ENCODE measurements at regions not wholly inside any gene's neighbourhood (a gene's known extent, or its start where the extent isn't known, plus 50 kb on each side); places are given as distances from the start of the nearest gene placed in this dataset.

GRCh38 chr12:46908236-46908935 lies 82.6 kb upstream of the SLC38A4 start:
- intact Hi-C loops (cut with DNase I): no loop called here
- no peak for ATAC-seq
- DNase-seq: no peak

GRCh38 chr12:46908936-46909635 lies 83.3 kb upstream of the SLC38A4 start:
- intact Hi-C loops (cut with DNase I): no loop called here
- ATAC-seq: no peak
- DNase-seq: no peak

DNA sequence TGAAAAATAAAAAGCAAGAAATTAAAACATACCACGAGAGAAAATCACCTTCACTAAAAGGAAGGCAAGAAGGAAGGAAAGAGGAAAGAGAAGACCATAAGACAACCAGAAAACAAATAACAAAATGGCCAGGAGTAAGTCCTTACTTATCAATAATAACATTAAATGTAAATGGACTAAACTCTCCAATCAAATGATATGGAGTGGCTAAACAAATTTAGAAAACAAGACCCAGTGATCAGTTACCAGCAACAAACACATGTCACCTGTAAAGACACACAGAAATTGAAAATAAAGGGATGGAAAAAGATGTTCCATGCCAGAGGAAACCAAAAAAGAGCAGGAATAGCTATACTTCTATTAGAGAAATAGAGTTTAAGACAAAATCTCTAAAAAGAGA lies 85.0 kb upstream of the SLC38A4 start:
- DNase-seq: no peak
- ATAC-seq: no peak
- intact Hi-C loops (cut with DNase I): no loop called here

DNA sequence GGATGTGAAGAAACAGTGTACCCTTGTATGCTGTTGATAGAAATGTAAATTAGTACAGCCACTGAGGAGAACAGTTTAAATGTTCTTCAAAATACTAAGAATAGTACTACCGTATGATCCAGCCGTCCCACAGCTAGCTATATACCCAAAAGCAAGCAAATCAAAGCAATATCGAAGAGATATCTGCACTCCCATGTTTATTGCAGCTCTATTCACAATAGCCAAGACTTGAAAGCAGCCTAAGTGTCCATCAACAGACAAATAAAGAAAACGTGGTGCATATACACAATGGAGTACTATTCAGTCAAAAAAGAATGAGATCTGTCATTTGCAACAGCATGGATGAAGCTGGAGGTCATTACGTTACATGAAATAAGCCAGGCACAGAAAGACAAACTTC lies 88.5 kb upstream of the SLC38A4 start:
- no peak for ATAC-seq
- intact Hi-C loops (cut with DNase I): no loop called here
- DNase-seq: no peak

DNA sequence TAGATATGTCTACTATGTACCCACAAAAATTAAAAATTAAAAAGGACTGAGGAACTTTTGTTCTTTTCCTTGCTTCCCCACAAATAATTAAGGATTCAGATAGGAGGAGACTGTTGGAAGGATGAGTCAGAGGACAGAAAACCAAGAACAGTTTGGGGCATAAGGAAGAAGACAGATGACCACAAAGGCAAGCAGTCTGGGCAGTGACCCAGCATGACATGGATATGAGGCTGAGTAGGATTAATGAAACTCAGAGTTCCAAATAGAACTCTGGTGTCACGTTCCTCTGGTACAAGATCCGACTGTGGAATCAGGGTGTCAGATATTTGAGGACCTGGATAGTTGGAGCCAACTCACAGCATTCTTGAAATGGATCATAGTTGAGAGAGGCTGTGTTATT lies 89.3 kb upstream of the SLC38A4 start:
- intact Hi-C loops (cut with DNase I): no loop called here
- peak; percentile 76 to 94 for ATAC-seq

GRCh38 chr12:46915836-46916235 lies 90.0 kb upstream of the SLC38A4 start:
- ATAC-seq: no peak
- no peak for DNase-seq
- intact Hi-C loops (cut with DNase I): no loop called here

More for the DNA sequence above, 89.3 kb upstream of the SLC38A4 start:
- DNase-seq: peak; percentile 27

GRCh38 chr12:46916796-46917419 lies 91.1 kb upstream of the SLC38A4 start:
- ATAC-seq (peak in 1 of 2 donors; percentile 19), DNase-seq (no peak)

DNA sequence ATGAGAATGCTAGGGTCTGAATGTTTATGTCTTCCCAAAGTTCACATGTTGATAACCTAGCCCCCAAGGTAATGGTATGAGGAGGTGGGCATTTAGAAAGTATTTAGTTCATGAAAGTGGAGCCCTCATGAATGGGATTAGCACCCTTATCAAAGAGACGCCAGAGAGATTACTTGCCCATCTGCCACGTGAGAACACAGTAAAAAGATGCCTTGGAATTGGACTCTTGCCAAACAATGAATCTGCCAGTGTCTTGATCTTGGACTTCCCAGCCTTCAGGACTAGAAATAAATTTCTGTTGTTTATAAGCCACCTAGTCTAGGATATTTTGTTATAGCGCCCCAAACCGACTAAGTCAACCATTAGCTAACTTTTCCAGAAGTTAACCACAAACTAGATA lies 92.0 kb upstream of the SLC38A4 start:
- ATAC-seq (no peak), DNase-seq (no peak)
- intact Hi-C loops (cut with DNase I): no loop called here

More at GRCh38 chr12:46916796-46917419, 91.1 kb upstream of the SLC38A4 start:
- intact Hi-C loops (cut with DNase I): no loop called here

DNA sequence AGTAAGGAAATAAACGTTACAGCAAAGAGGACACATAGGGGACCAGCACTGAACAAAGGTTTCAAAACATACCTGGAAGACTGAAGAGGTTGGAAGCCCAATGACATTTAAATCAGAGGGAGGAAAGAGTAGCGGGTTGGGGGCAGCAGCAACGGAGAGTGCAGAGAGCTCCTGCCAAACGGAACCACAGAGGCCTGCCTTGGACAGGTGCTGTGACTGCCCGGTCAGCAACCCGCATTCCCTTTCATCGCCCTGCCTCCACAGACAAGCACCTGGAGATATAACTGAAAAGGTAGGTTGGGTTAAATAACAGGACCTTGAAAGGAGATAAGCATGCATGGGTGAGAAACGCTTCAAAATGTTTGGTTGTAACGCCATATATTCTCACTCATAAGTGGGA lies 92.8 kb upstream of the SLC38A4 start:
- intact Hi-C loops (cut with DNase I): no loop called here
- DNase-seq (no peak), ATAC-seq (no peak)

DNA sequence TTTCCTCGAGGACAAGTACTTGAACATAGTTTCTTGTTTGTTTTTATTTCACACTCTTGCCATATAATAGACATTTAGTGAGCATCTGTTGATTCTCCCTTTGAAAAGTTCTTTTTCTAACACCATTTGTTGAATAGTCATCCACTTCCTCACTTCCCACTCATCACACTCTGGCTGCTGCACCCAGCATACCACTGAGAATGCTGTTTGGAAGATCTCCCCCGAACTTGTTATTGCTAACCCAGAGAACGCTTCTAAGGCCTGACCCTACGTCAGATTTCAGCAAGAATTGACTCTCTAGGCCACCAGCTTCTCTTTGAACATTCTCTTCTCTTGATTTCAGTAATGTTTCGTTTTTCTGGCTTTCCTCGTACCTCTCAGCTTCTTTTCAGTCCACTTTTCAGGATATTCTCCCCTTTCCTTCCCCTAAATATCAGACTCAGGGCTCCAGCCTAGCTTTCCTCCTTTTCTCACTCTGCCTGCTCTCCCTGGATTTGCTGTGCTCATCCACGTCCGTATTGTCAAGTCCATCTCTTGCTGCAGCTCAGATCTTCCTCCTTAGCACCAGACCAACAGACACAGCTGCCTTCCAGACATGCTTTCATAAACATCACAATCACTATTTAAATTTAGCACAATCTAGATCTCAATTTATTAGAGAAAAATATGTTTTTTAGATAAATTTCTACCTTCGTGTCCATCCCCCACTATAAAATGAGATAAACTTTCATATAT lies 94.0 kb upstream of the SLC38A4 start:
- no peak for ATAC-seq

GRCh38 chr12:46920499-46920898 lies 94.7 kb upstream of the SLC38A4 start:
- DNase-seq: no peak
- intact Hi-C loops (cut with DNase I): no loop called here
- ATAC-seq: no peak

More for the DNA sequence above, 94.0 kb upstream of the SLC38A4 start:
- DNase-seq: no peak
- intact Hi-C loops (cut with DNase I): no loop called here

- intact Hi-C loops (cut with DNase I): no loop called here
- ATAC-seq (no peak), DNase-seq (no peak)
Measured at GRCh38 chr12:46921048-46921763, 95.4 kb upstream of the SLC38A4 start.

DNA sequence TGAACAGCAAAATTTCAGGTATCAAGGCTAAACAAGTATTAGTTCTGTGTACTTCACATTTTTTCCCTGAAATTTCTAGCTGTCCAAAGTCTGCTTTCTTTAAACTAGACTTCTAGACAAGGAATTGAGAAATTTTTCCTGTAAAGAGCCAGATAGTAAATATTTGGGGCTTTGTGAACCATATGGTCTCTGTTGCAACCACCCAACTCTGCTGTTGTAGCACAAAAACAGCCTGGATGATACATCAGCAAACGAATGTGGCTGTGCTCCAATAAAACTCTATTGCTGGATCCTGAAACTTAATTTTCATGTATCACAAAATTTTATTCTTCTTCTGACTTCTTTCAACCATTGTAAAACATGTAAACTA lies 96.0 kb upstream of the SLC38A4 start:
- ATAC-seq: no peak
- intact Hi-C loops (cut with DNase I): no loop called here
- no peak for DNase-seq

GRCh38 chr12:46926526-46926925 lies 100.7 kb upstream of the SLC38A4 start:
- intact Hi-C loops (cut with DNase I): no loop called here
- no peak for ATAC-seq
- no peak for DNase-seq

DNA sequence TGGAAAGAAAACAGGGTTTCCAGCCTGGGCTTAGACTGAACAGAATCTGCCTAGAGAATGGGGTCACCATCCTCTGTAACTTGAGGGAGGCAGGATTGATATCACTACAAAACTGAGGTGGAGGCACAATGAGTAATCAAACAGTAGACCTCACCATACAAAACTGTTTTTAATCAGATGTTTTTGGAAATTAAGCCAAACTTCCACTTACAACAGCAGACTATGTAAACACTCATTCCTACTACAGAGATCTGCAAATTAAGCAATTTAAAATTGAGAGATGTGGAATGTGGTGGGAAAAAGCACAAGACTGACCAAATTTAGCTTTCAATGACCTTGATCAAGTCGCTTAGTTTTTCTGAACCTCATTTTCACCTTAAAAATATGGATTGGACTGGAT lies 104.3 kb upstream of the SLC38A4 start:
- ATAC-seq (no peak), DNase-seq (no peak)
- intact Hi-C loops (cut with DNase I): loop anchor here (5.0 to 10.0 kb wide), 3 partner anchors 243 to 805 kb away; no protein-coding TSS in a partner anchor

- intact Hi-C loops (cut with DNase I): loop anchor here (2.0 to 10.0 kb wide), 4 partner anchors 247 to 809 kb away; no protein-coding TSS in a partner anchor
- DNase-seq (no peak), ATAC-seq (peak; percentile 57 to 71)
Measured at GRCh38 chr12:46933947-46934346, 108.2 kb upstream of the SLC38A4 start.

DNA sequence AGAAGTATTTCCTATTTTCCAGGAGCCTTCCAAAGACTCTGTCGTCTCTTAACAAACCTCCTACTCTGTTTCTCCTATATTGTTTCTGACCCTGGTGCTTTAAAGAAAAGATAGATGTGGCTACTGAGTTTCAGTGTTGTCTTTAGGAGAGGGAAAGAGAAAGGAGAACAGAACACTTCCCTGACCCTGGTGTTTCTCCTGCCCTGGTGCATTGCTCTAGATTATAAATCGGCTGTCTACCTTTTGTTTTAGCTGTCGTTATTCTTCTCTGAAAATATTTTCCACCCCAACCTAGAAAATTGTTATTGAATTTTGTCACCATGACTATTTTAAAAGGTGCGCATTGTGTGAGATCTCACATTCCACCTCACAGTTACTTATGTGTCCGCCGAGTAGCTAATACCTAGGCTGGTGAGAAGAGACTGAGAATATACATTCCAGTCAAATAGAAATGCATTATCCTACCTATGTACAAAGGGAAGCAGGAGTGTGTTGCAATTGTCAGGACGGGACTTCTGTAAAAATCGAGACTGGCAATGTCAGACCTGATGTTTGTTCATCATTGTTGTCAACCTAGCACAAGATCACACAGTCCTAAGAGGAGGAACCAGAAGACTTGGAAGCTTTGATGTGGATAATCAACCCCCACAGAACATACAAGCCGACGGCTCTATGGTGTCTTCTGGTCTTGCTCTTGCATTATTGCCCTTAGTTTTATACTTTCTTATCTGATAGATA lies 108.7 kb upstream of the SLC38A4 start:
- intact Hi-C loops (cut with DNase I): loop anchor here (5.0 to 10.0 kb wide), 3 partner anchors 247 to 810 kb away; no protein-coding TSS in a partner anchor
- ATAC-seq (no peak), DNase-seq (no peak)

- DNase-seq: no peak
- intact Hi-C loops (cut with DNase I): loop anchor here in 1 of 2 donors (10.0 kb wide), 1 partner anchor 811 kb away; no protein-coding TSS in a partner anchor
- no peak for ATAC-seq
Measured at GRCh38 chr12:46935271-46935847, 109.6 kb upstream of the SLC38A4 start.

All from left cardiac atrium (tissue), 4 donors.